ENCODE measurements at regions not wholly inside any gene's neighbourhood (a gene's known extent, or its start where the extent isn't known, plus 50 kb on each side); places are given as distances from the start of the nearest gene placed in this dataset.
A peak's percentile ranks its signal among the peaks of the same experiment; 100 is the strongest.

DNA sequence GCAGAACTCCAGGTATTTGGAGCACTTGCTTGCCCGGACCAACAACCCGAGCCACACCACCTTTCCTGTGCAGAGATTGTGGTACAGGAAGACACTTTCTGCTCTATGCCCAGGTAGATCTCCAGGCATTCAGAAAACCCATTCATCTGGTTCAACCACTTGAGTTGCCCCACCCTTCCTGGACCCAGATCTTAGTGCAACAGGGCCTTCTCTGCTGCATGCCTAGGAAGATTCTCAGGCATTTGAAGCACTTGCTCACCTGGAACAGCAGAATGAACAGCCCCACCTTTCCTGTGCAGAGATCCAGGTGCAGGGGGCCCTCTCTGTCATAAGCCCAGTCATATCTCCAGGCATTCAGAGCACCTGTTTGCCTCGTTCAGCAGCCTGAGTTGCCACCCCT is 412.8 kb upstream of the MGAT4C start:
- ChIA-PET CTCF (interaction anchor here (0.6 to 1.1 kb wide), 2 partner anchors 72 to 246 kb away, joined by 4 read pairs; no protein-coding TSS in a partner anchor), POLR2A (interaction anchor here (0.6 kb wide), 1 partner anchor 29 kb away, joined by 3 read pairs; no protein-coding TSS in a partner anchor)
- peaks cover 10% of the 10 kb centered on the region for H3K4me1 Mint-ChIP-seq (ENCODE audit: insufficient read depth, unreplicated experiment)
- intact Hi-C loops (cut with micrococcal nuclease): no loop called here
- H3K4me3 Mint-ChIP-seq (ENCODE audit: unreplicated experiment): no peak overlapping the region
- no peaks in the 10 kb centered on the region for H3K27me3 Mint-ChIP-seq (ENCODE audit: insufficient read depth, unreplicated experiment)
- no peak for DNase-seq (ENCODE audit: unreplicated experiment)
- H3K27ac Mint-ChIP-seq (ENCODE audit: low read depth, unreplicated experiment): no peak overlapping the region
- H3K36me3 Mint-ChIP-seq (ENCODE audit: insufficient read depth, unreplicated experiment): no peaks in the 10 kb centered on the region
- no TSS peak for BruUV-seq (replicated peaks)
- H3K9me3 Mint-ChIP-seq (ENCODE audit: unreplicated experiment): no peaks in the 10 kb centered on the region
- TF ChIP-seq, protein P1, sequence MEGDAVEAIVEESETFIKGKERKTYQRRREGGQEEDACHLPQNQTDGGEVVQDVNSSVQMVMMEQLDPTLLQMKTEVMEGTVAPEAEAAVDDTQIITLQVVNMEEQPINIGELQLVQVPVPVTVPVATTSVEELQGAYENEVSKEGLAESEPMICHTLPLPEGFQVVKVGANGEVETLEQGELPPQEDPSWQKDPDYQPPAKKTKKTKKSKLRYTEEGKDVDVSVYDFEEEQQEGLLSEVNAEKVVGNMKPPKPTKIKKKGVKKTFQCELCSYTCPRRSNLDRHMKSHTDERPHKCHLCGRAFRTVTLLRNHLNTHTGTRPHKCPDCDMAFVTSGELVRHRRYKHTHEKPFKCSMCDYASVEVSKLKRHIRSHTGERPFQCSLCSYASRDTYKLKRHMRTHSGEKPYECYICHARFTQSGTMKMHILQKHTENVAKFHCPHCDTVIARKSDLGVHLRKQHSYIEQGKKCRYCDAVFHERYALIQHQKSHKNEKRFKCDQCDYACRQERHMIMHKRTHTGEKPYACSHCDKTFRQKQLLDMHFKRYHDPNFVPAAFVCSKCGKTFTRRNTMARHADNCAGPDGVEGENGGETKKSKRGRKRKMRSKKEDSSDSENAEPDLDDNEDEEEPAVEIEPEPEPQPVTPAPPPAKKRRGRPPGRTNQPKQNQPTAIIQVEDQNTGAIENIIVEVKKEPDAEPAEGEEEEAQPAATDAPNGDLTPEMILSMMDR (IDR thresholded peaks at IDR 0.05; ENCODE audit: unreplicated experiment): no peak

DNA sequence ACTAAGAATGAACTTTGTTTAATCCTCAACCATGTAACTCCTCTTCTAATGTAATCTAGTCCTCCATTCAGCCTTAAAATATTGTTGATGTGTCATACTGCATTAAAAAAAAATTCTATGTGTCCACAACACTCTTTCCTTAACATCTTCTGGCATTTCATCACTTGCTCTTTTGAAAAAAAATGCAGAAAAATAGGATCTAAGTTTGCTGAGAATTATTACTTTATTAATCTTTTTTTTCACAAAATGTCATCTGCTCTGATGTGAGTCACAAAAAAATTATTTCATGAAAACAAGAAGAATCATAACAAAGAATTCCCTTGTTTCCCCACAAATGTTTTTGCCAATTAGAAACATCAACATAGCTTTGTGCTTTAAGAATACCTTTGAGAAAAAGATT is 410.1 kb upstream of the MGAT4C start:
- no TSS peak for BruUV-seq (replicated peaks)
- H3K4me3 Mint-ChIP-seq (ENCODE audit: unreplicated experiment): no peak overlapping the region
- TF ChIP-seq, protein P1 (IDR thresholded peaks at IDR 0.05; ENCODE audit: unreplicated experiment): no peak
- intact Hi-C loops (cut with micrococcal nuclease): no loop called here
- H3K27ac Mint-ChIP-seq (ENCODE audit: low read depth, unreplicated experiment): peak overlapping the region; percentile 57
- ChIA-PET CTCF (no interaction called here), POLR2A (no interaction called here)
- no peaks in the 10 kb centered on the region for H3K36me3 Mint-ChIP-seq (ENCODE audit: insufficient read depth, unreplicated experiment)
- H3K4me1 Mint-ChIP-seq (ENCODE audit: insufficient read depth, unreplicated experiment): peaks cover 19% of the 10 kb centered on the region
- H3K27me3 Mint-ChIP-seq (ENCODE audit: insufficient read depth, unreplicated experiment): no peaks in the 10 kb centered on the region
- DNase-seq (ENCODE audit: unreplicated experiment): no peak
- no peaks in the 10 kb centered on the region for H3K9me3 Mint-ChIP-seq (ENCODE audit: unreplicated experiment)

DNA sequence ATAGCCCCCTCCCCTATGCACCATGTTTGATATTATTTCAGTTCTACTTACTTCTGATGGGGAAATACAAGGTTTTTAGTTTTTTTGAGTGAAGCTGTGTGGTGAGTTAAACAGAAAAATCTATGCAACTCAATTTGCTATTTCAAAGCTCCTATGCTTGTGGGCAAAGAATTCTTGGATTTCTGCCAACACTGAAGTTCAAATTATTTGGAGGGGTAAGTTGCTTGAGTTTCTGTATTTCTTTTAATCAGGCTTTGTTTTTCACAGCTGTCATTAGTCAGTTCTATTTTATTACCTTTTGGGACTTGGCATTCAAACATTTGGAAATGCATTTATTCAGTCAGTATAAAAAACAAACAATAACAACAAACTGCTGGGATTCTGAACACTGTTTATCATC is 407.5 kb upstream of the MGAT4C start:
- Mint-ChIP-seq H3K36me3 (ENCODE audit: insufficient read depth, unreplicated experiment) (no peaks in the 10 kb centered on the region), H3K27me3 (ENCODE audit: insufficient read depth, unreplicated experiment) (no peaks in the 10 kb centered on the region), H3K9me3 (ENCODE audit: unreplicated experiment) (no peaks in the 10 kb centered on the region), H3K27ac (ENCODE audit: low read depth, unreplicated experiment) (no peak overlapping the region), H3K4me3 (ENCODE audit: unreplicated experiment) (no peak overlapping the region), H3K4me1 (ENCODE audit: insufficient read depth, unreplicated experiment) (peaks cover 36% of the 10 kb centered on the region)
- ChIA-PET CTCF (no interaction called here), POLR2A (interaction anchor here (0.7 kb wide), 2 partner anchors 28 to 685 kb away, joined by 3 read pairs; no protein-coding TSS in a partner anchor)
- peak; percentile 30 for DNase-seq (ENCODE audit: unreplicated experiment)
- no TSS peak for BruUV-seq (replicated peaks)
- intact Hi-C loops (cut with micrococcal nuclease): no loop called here
- TF ChIP-seq, protein P1 (IDR thresholded peaks at IDR 0.05; ENCODE audit: unreplicated experiment): no peak

DNA sequence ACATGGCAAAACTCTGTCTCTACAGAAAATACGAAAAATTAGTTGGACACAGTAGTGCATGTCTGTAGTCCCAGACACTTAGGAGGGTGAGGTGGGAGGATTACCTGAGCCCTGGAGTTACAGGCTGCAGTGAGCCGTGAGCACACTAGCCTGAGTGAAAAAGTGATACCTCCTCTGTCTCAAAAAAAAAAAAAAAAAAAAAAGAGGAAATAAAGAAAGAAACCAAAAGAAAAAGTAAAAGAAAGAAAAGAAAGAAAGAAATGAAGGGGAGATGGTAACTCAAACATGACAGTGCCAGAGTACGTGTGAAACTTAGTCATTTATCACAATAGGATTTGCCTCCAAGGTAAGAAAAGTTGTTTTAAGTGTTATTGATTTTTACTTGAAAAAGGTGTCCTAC is 407.0 kb upstream of the MGAT4C start:
- intact Hi-C loops (cut with micrococcal nuclease): no loop called here
- no peak overlapping the region for H3K4me3 Mint-ChIP-seq (ENCODE audit: unreplicated experiment)
- CTCF ChIA-PET: no interaction called here

More for the DNA sequence above, 407.0 kb upstream of the MGAT4C start:
- no peaks in the 10 kb centered on the region for H3K36me3 Mint-ChIP-seq (ENCODE audit: insufficient read depth, unreplicated experiment)
- no peaks in the 10 kb centered on the region for H3K27me3 Mint-ChIP-seq (ENCODE audit: insufficient read depth, unreplicated experiment)
- H3K9me3 Mint-ChIP-seq (ENCODE audit: unreplicated experiment): no peaks in the 10 kb centered on the region
- H3K27ac Mint-ChIP-seq (ENCODE audit: low read depth, unreplicated experiment): no peak overlapping the region
- DNase-seq (ENCODE audit: unreplicated experiment): no peak
- TF ChIP-seq, protein P1 (IDR thresholded peaks at IDR 0.05; ENCODE audit: unreplicated experiment): no peak
- POLR2A ChIA-PET: interaction anchor here (0.7 kb wide), 1 partner anchor 28 kb away, joined by 3 read pairs; no protein-coding TSS in a partner anchor
- BruUV-seq (replicated peaks): no TSS peak
- H3K4me1 Mint-ChIP-seq (ENCODE audit: insufficient read depth, unreplicated experiment): peaks cover 36% of the 10 kb centered on the region
